ENCODE measurements at regions not wholly inside any gene's neighbourhood (a gene's known extent, or its start where the extent isn't known, plus 50 kb on each side); places are given as distances from the start of the nearest gene placed in this dataset.

- Histone ChIP-seq H3K27me3 (no peaks in the 10 kb centered on the region), H3K36me3 (no peaks in the 10 kb centered on the region), H3K9me3 (no peaks in the 10 kb centered on the region), H3K4me1 (no peaks in the 10 kb centered on the region), H3K4me3 (no peak overlapping the region), H3K27ac (no peak overlapping the region)
- ATAC-seq = no peak
- FAIRE-seq = no peak
- no peak for DNase-seq
- WGBS, 2 donors = 94 to 96% methylated on average over 1 of the region's 1 CpG
- intact Hi-C loops (cut with DNase I) = no loop called here
- TF ChIP-seq CTCF (IDR thresholded peaks at IDR 0.05) = no peak
Observed at GRCh38 chr11:27945348-27945747, 162.6 kb downstream of the KIF18A start.

GRCh38 chr11:27938011-27938410 is 169.9 kb downstream of the KIF18A start:
- no peak for ATAC-seq
- H3K27me3 ChIP-seq = no peaks in the 10 kb centered on the region
- WGBS, 2 donors = 61 to 62% methylated on average over 4 of the region's 4 CpGs

GRCh38 chr11:27934830-27935145 is 173.2 kb downstream of the KIF18A start:
- WGBS, 2 donors = 79 to 86% methylated on average over 7 of the region's 7 CpGs
- no peaks in the 10 kb centered on the region for H3K9me3 ChIP-seq
- H3K27me3 ChIP-seq = no peaks in the 10 kb centered on the region
- no peaks in the 10 kb centered on the region for H3K36me3 ChIP-seq
- intact Hi-C loops (cut with DNase I) = no loop called here
- H3K27ac ChIP-seq = no peak overlapping the region
- FAIRE-seq (no peak), ATAC-seq (no peak), DNase-seq (no peak)
- no peak overlapping the region for H3K4me3 ChIP-seq
- no peak for TF ChIP-seq CTCF (IDR thresholded peaks at IDR 0.05)
- H3K4me1 ChIP-seq = no peaks in the 10 kb centered on the region

More at GRCh38 chr11:27938011-27938410, 169.9 kb downstream of the KIF18A start:
- Histone ChIP-seq H3K9me3 (no peaks in the 10 kb centered on the region), H3K4me3 (no peak overlapping the region), H3K4me1 (no peaks in the 10 kb centered on the region), H3K36me3 (no peaks in the 10 kb centered on the region), H3K27ac (no peak overlapping the region)
- intact Hi-C loops (cut with DNase I) = no loop called here
- no peak for DNase-seq
- no peak for TF ChIP-seq CTCF (IDR thresholded peaks at IDR 0.05)
- no peak for FAIRE-seq

- H3K27me3 ChIP-seq = no peaks in the 10 kb centered on the region
- peaks cover 0 to 2% (median 0%) of the 10 kb centered on the region in 3 donors for H3K4me1 ChIP-seq
- no peak for TF ChIP-seq CTCF (IDR thresholded peaks at IDR 0.05)
- no peaks in the 10 kb centered on the region for H3K9me3 ChIP-seq
- DNase-seq = no peak
- no peaks in the 10 kb centered on the region for H3K36me3 ChIP-seq
- WGBS, 2 donors = 82% methylated on average over 13 of the region's 13 CpGs
- no peak for FAIRE-seq
- H3K27ac ChIP-seq = no peak overlapping the region
- intact Hi-C loops (cut with DNase I) = no loop called here
- H3K4me3 ChIP-seq = no peak overlapping the region
- no peak for ATAC-seq
Observed at GRCh38 chr11:27933992-27934829, 173.7 kb downstream of the KIF18A start.

- ATAC-seq (no peak), DNase-seq (no peak), FAIRE-seq (no peak)
- TF ChIP-seq CTCF (IDR thresholded peaks at IDR 0.05) = no peak
- intact Hi-C loops (cut with DNase I) = no loop called here
- Histone ChIP-seq H3K36me3 (no peaks in the 10 kb centered on the region), H3K4me3 (no peak overlapping the region), H3K27me3 (no peaks in the 10 kb centered on the region), H3K9me3 (no peaks in the 10 kb centered on the region), H3K4me1 (peaks cover 0 to 2% (median 0%) of the 10 kb centered on the region in 3 donors), H3K27ac (no peak overlapping the region)
- WGBS, 2 donors = 91 to 92% methylated on average over 1 of the region's 1 CpG
Observed at GRCh38 chr11:27931770-27932169, 176.2 kb downstream of the KIF18A start.
